ENCODE measurements at regions not wholly inside any gene's neighbourhood (a gene's known extent, or its start where the extent isn't known, plus 50 kb on each side); places are given as distances from the start of the nearest gene placed in this dataset.

GRCh38 chr7:66556177-66556548, 72.5 kb upstream of the KCTD7 start:
- no peak for TF ChIP-seq CTCF (IDR thresholded peaks at IDR 0.05)
- no peak for TF ChIP-seq POLR2A (IDR thresholded peaks at IDR 0.05)
